HTR-8/SVneo (cell line): ENCODE measurements at regions not wholly inside any gene's neighbourhood (a gene's known extent, or its start where the extent isn't known, plus 50 kb on each side); places are given as distances from the start of the nearest gene placed in this dataset.
"Not testable (repeated sequence)": the region's sequence is repeated elsewhere in the genome, so short reads cannot be mapped to it uniquely, and the experiment has no call there.

Experiments
- DNase-seq: peaks from one replicate; pipeline ENCODE4 v3.0.0; 2011; ENCODE audit warnings: low spot score, mixed read lengths; ENCODE audit not compliant: insufficient read length
- FAIRE-seq: peaks from 2 replicates; lab custom pipeline; 2011; peaks lifted over from hg19 to GRCh38; lab: Jason Lieb, UNC

GRCh38 chr10:23918090-23918723 lies 290.7 kb upstream of the KIAA1217 start:
- DNase-seq, result no peak
- no peak for FAIRE-seq

- FAIRE-seq (no peak), DNase-seq (no peak)
These were observed 290.1 kb upstream of the KIAA1217 start for GRCh38 chr10:23918839-23919238.

GRCh38 chr10:23927576-23928325 lies 281.2 kb upstream of the KIAA1217 start:
- DNase-seq, result no peak

GRCh38 chr10:23934023-23934422 lies 274.9 kb upstream of the KIAA1217 start:
- FAIRE-seq, DNase-seq: not testable (repeated sequence)

More at GRCh38 chr10:23927576-23928325, 281.2 kb upstream of the KIAA1217 start:
- FAIRE-seq, result no peak

- DNase-seq (no peak), FAIRE-seq (no peak)
These were observed 263.1 kb upstream of the KIAA1217 start for GRCh38 chr10:23945845-23946244.

- FAIRE-seq (no peak), DNase-seq (no peak)
These were observed 257.1 kb upstream of the KIAA1217 start for GRCh38 chr10:23951841-23952240.

GRCh38 chr10:23955456-23956225 lies 253.3 kb upstream of the KIAA1217 start:
- FAIRE-seq (no peak), DNase-seq (no peak)

- DNase-seq (no peak), FAIRE-seq (no peak)
These were observed 243.8 kb upstream of the KIAA1217 start for GRCh38 chr10:23965123-23965522.

- FAIRE-seq (no peak), DNase-seq (no peak)
These were observed 243.1 kb upstream of the KIAA1217 start for GRCh38 chr10:23965880-23966279.

- DNase-seq, result no peak
- no peak for FAIRE-seq
These were observed 242.4 kb upstream of the KIAA1217 start for GRCh38 chr10:23966504-23967051.

GRCh38 chr10:23968301-23968700 lies 240.6 kb upstream of the KIAA1217 start:
- DNase-seq (peak; percentile 14), FAIRE-seq (peak; percentile 59)

GRCh38 chr10:23974746-23975272 lies 234.1 kb upstream of the KIAA1217 start:
- DNase-seq (no peak), FAIRE-seq (no peak)

GRCh38 chr10:23975431-23975830 lies 233.5 kb upstream of the KIAA1217 start:
- FAIRE-seq (no peak), DNase-seq (no peak)

GRCh38 chr10:23976275-23976674 lies 232.7 kb upstream of the KIAA1217 start:
- DNase-seq (no peak), FAIRE-seq (no peak)

- DNase-seq, result no peak
- FAIRE-seq, result no peak
These were observed 230.6 kb upstream of the KIAA1217 start for GRCh38 chr10:23978317-23978716.

- DNase-seq (no peak), FAIRE-seq (no peak)
These were observed 228.8 kb upstream of the KIAA1217 start for GRCh38 chr10:23980094-23980493.

GRCh38 chr10:23981520-23982309 lies 227.2 kb upstream of the KIAA1217 start:
- FAIRE-seq, result no peak
- no peak for DNase-seq

- not testable (repeated sequence) for DNase-seq, FAIRE-seq
These were observed 224.5 kb upstream of the KIAA1217 start for GRCh38 chr10:23984405-23984804.

- DNase-seq (no peak), FAIRE-seq (no peak)
These were observed 220.9 kb upstream of the KIAA1217 start for GRCh38 chr10:23988006-23988405.
